HEK293 (cell line): ENCODE measurements at regions not wholly inside any gene's neighbourhood (a gene's known extent, or its start where the extent isn't known, plus 50 kb on each side); places are given as distances from the start of the nearest gene placed in this dataset.

ENCODE experiments used
- CTCF ChIP-seq: fragments of 450-650 bp; formaldehyde crosslinking; IDR thresholded peaks from 2 replicates; pipeline ENCODE4 v1.5.1; 2016; ENCODE audit warnings: missing biosample characterization, missing genetic modification characterization
- PRDM1 ChIP-seq: fragments of 450-650 bp; formaldehyde crosslinking; IDR thresholded peaks from 2 replicates; pipeline ENCODE4; 2016; ENCODE audit warnings: missing biosample characterization, missing genetic modification characterization
- ZBTB21 ChIP-seq: fragments of 450-650 bp; formaldehyde crosslinking; IDR thresholded peaks from 2 replicates; pipeline ENCODE4 v1.5.1; 2017; ENCODE audit warnings: missing biosample characterization, missing genetic modification characterization
- ZNF600 ChIP-seq: fragments of 450-650 bp; formaldehyde crosslinking; IDR thresholded peaks from 2 replicates; pipeline ENCODE4 v1.5.1; 2016; ENCODE audit warnings: missing biosample characterization, missing genetic modification characterization

GRCh38 chr14:71592361-71592760, 339.9 kb upstream of the RGS6 start:
- TF ChIP-seq ZNF600 (no peak), PRDM1 (no peak), CTCF (tag by site-specific recombination) (no peak), ZBTB21 (tag by site-specific recombination) (no peak)
